ENCODE measurements at regions not wholly inside any gene's neighbourhood (a gene's known extent, or its start where the extent isn't known, plus 50 kb on each side); places are given as distances from the start of the nearest gene placed in this dataset.

- no peak for DNase-seq (ENCODE audit: low spot score)
- FAIRE-seq: no peak
Observed at GRCh38 chr12:3931206-3931605, 58.0 kb upstream of the PARP11 start.

GRCh38 chr12:3929875-3930615, 56.8 kb upstream of the PARP11 start:
- DNase-seq (ENCODE audit: low spot score): no peak
- FAIRE-seq: no peak

GRCh38 chr12:3928538-3929184, 55.5 kb upstream of the PARP11 start:
- FAIRE-seq: no peak

GRCh38 chr12:3925621-3926020, 52.4 kb upstream of the PARP11 start:
- FAIRE-seq (no peak), DNase-seq (ENCODE audit: low spot score) (no peak)

More at GRCh38 chr12:3928538-3929184, 55.5 kb upstream of the PARP11 start:
- no peak for DNase-seq (ENCODE audit: low spot score)

GRCh38 chr12:3924761-3925160, 51.6 kb upstream of the PARP11 start:
- FAIRE-seq (no peak), DNase-seq (ENCODE audit: low spot score) (no peak)

- DNase-seq (ENCODE audit: low spot score) (no peak), FAIRE-seq (no peak)
Observed at GRCh38 chr12:3923021-3923420, 49.8 kb upstream of the PARP11 start.

All from RCC 7860 (cell line).